GM19463 (cell line): ENCODE measurements at regions not wholly inside any gene's neighbourhood (a gene's known extent, or its start where the extent isn't known, plus 50 kb on each side); places are given as distances from the start of the nearest gene placed in this dataset.

ENCODE experiments used
- ATAC-seq: cut with Tn5 transposase; IDR thresholded peaks from one replicate; pipeline ENCODE4 v1.9.1; 2021; ENCODE audit warnings: mild to moderate bottlenecking, moderate library complexity; ENCODE audit not compliant: unreplicated experiment

- ATAC-seq = no peak
Measured at GRCh38 chr3:72193771-72194430, 409.0 kb upstream of the PROK2 start.

GRCh38 chr3:72192572-72192971 lies 407.6 kb upstream of the PROK2 start:
- ATAC-seq = no peak

GRCh38 chr3:72191209-72191960 lies 406.4 kb upstream of the PROK2 start:
- ATAC-seq = no peak

- no peak for ATAC-seq
Measured at GRCh38 chr3:72190050-72190449, 405.1 kb upstream of the PROK2 start.

GRCh38 chr3:72189339-72189738 lies 404.4 kb upstream of the PROK2 start:
- ATAC-seq = no peak

- no peak for ATAC-seq
Measured at GRCh38 chr3:72188536-72188935, 403.6 kb upstream of the PROK2 start.

- no peak for ATAC-seq
Measured at GRCh38 chr3:72187131-72187530, 402.2 kb upstream of the PROK2 start.

- ATAC-seq = no peak
Measured at GRCh38 chr3:72186400-72186855, 401.5 kb upstream of the PROK2 start.

- no peak for ATAC-seq
Measured at GRCh38 chr3:72185549-72186399, 400.8 kb upstream of the PROK2 start.

- ATAC-seq = no peak
Measured at GRCh38 chr3:72183489-72183888, 398.5 kb upstream of the PROK2 start.

GRCh38 chr3:72182206-72182605 lies 397.3 kb upstream of the PROK2 start:
- ATAC-seq = no peak

GRCh38 chr3:72181251-72181650 lies 396.3 kb upstream of the PROK2 start:
- ATAC-seq = no peak

GRCh38 chr3:72180405-72180804 lies 395.5 kb upstream of the PROK2 start:
- ATAC-seq = no peak

GRCh38 chr3:72179107-72179464 lies 394.1 kb upstream of the PROK2 start:
- ATAC-seq = no peak

GRCh38 chr3:72178463-72179106 lies 393.6 kb upstream of the PROK2 start:
- ATAC-seq = no peak

GRCh38 chr3:72177075-72178050 lies 392.4 kb upstream of the PROK2 start:
- peak; percentile 35 for ATAC-seq

- ATAC-seq = peak; percentile 93
Measured at GRCh38 chr3:72176537-72177041, 391.6 kb upstream of the PROK2 start.

- no peak for ATAC-seq
Measured at GRCh38 chr3:72175296-72175858, 390.4 kb upstream of the PROK2 start.

- ATAC-seq = no peak
Measured at GRCh38 chr3:72174890-72175289, 389.9 kb upstream of the PROK2 start.
